ENCODE measurements at regions not wholly inside any gene's neighbourhood (a gene's known extent, or its start where the extent isn't known, plus 50 kb on each side); places are given as distances from the start of the nearest gene placed in this dataset.

GRCh38 chr5:84585218-84585617 lies 200.5 kb upstream of the EDIL3 start:
- no peak overlapping the region for H3K4me3 ChIP-seq (ENCODE audit: insufficient read length, low read depth)
- DNase-seq (ENCODE audit: low read depth, low spot score) = no peak
- no peak overlapping the region for H3K9ac ChIP-seq (ENCODE audit: insufficient read length, low read depth)
- no peaks in the 10 kb centered on the region for H3K4me1 ChIP-seq (ENCODE audit: insufficient read depth, insufficient read length)
- H3K27me3 ChIP-seq (ENCODE audit: insufficient read depth, insufficient read length) = no peaks in the 10 kb centered on the region
- no peak for TF ChIP-seq SUZ12 (IDR thresholded peaks at IDR 0.05; ENCODE audit: extremely low read depth, insufficient read depth, insufficient read length)
- no peak for TF ChIP-seq ZNF274 (IDR thresholded peaks at IDR 0.05; ENCODE audit: low read depth, low read length)
- no peak for TF ChIP-seq YY1 (IDR thresholded peaks at IDR 0.05; ENCODE audit: insufficient read depth, insufficient read length)
- no peaks in the 10 kb centered on the region for H3K36me3 ChIP-seq (ENCODE audit: insufficient read depth, insufficient read length, low read length)
- H3K9me3 ChIP-seq (ENCODE audit: insufficient read depth, low read length) = no peaks in the 10 kb centered on the region

GRCh38 chr5:84578226-84578625 lies 193.5 kb upstream of the EDIL3 start:
- Histone ChIP-seq H3K4me1 (ENCODE audit: insufficient read depth, insufficient read length) (no peaks in the 10 kb centered on the region), H3K27me3 (ENCODE audit: insufficient read depth, insufficient read length) (no peaks in the 10 kb centered on the region), H3K9ac (ENCODE audit: insufficient read length, low read depth) (no peak overlapping the region), H3K9me3 (ENCODE audit: insufficient read depth, low read length) (no peaks in the 10 kb centered on the region), H3K4me3 (ENCODE audit: insufficient read length, low read depth) (no peak overlapping the region), H3K36me3 (ENCODE audit: insufficient read depth, insufficient read length, low read length) (no peaks in the 10 kb centered on the region)
- DNase-seq (ENCODE audit: low read depth, low spot score) = no peak
- no peak for TF ChIP-seq ZNF274 (IDR thresholded peaks at IDR 0.05; ENCODE audit: low read depth, low read length)
- TF ChIP-seq YY1 (IDR thresholded peaks at IDR 0.05; ENCODE audit: insufficient read depth, insufficient read length) = no peak
- no peak for TF ChIP-seq SUZ12 (IDR thresholded peaks at IDR 0.05; ENCODE audit: extremely low read depth, insufficient read depth, insufficient read length)

DNA sequence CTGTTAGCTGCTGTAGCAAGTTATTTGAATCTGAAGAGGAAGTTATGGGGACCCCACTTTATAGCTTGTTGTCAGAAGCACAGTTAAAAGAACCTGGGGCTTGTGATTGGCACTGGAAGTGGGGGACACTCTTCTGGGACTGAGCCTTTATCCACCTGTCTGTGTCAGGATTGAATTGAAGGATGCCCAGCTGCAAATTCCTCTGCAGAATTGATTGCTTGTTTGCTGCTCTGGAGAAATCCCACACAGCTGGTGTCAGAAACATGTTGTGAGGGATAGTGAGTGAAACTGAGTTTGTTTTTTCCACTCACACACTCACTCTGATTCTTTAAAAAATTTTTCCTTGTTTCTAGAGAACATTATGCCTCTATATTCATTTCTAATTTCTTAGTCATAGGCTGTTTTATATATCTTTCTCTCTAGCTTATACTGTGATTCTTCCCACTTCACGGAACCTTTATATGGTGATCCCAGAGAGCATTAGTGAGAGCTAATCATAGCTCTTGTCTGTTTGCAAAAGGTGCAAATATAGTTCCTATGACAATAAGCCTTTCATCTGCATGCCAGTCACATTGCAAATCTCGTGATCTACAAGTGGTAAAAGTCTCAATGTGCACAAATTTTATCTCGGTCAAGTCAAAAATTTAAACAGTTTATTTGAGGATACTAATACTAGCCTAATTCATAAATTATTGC lies 188.5 kb upstream of the EDIL3 start:
- H3K4me1 ChIP-seq (ENCODE audit: insufficient read depth, insufficient read length) = no peaks in the 10 kb centered on the region
- TF ChIP-seq YY1 (IDR thresholded peaks at IDR 0.05; ENCODE audit: insufficient read depth, insufficient read length) (no peak), SUZ12 (IDR thresholded peaks at IDR 0.05; ENCODE audit: extremely low read depth, insufficient read depth, insufficient read length) (no peak), ZNF274 (IDR thresholded peaks at IDR 0.05; ENCODE audit: low read depth, low read length) (no peak)
- no peaks in the 10 kb centered on the region for H3K27me3 ChIP-seq (ENCODE audit: insufficient read depth, insufficient read length)
- no peaks in the 10 kb centered on the region for H3K36me3 ChIP-seq (ENCODE audit: insufficient read depth, insufficient read length, low read length)
- no peaks in the 10 kb centered on the region for H3K9me3 ChIP-seq (ENCODE audit: insufficient read depth, low read length)
- no peak for DNase-seq (ENCODE audit: low read depth, low spot score)
- H3K9ac ChIP-seq (ENCODE audit: insufficient read length, low read depth) = no peak overlapping the region
- H3K4me3 ChIP-seq (ENCODE audit: insufficient read length, low read depth) = no peak overlapping the region

DNA sequence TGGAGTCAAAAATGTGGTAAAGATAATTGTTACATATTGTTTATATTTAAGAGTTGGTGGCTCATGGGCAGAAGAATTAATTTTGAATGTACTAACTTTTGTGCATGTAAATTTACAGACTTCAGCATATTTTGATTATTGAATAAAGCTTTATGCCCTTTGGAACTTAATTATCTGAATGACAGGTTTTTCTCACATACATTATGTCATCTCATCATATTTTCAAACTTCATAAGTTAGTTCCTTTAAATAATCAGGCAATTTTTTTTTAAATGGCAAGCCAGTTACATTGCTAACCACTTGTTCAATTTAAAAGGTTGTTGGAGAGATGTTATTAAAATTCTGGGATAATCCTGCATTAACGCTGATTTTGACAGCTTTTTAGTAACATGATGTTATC lies 184.6 kb upstream of the EDIL3 start:
- no peak overlapping the region for H3K9ac ChIP-seq (ENCODE audit: insufficient read length, low read depth)
- H3K9me3 ChIP-seq (ENCODE audit: insufficient read depth, low read length) = no peaks in the 10 kb centered on the region
- TF ChIP-seq YY1 (IDR thresholded peaks at IDR 0.05; ENCODE audit: insufficient read depth, insufficient read length) = no peak
- H3K4me1 ChIP-seq (ENCODE audit: insufficient read depth, insufficient read length) = no peaks in the 10 kb centered on the region
- H3K4me3 ChIP-seq (ENCODE audit: insufficient read length, low read depth) = no peak overlapping the region
- no peaks in the 10 kb centered on the region for H3K36me3 ChIP-seq (ENCODE audit: insufficient read depth, insufficient read length, low read length)
- DNase-seq (ENCODE audit: low read depth, low spot score) = no peak
- no peaks in the 10 kb centered on the region for H3K27me3 ChIP-seq (ENCODE audit: insufficient read depth, insufficient read length)

GRCh38 chr5:84568171-84568570 lies 183.5 kb upstream of the EDIL3 start:
- no peak for DNase-seq (ENCODE audit: low read depth, low spot score)
- H3K4me3 ChIP-seq (ENCODE audit: insufficient read length, low read depth) = no peak overlapping the region
- no peaks in the 10 kb centered on the region for H3K36me3 ChIP-seq (ENCODE audit: insufficient read depth, insufficient read length, low read length)
- H3K9me3 ChIP-seq (ENCODE audit: insufficient read depth, low read length) = no peaks in the 10 kb centered on the region
- no peaks in the 10 kb centered on the region for H3K4me1 ChIP-seq (ENCODE audit: insufficient read depth, insufficient read length)
- TF ChIP-seq ZNF274 (IDR thresholded peaks at IDR 0.05; ENCODE audit: low read depth, low read length) (no peak), YY1 (IDR thresholded peaks at IDR 0.05; ENCODE audit: insufficient read depth, insufficient read length) (no peak), SUZ12 (IDR thresholded peaks at IDR 0.05; ENCODE audit: extremely low read depth, insufficient read depth, insufficient read length) (no peak)
- no peaks in the 10 kb centered on the region for H3K27me3 ChIP-seq (ENCODE audit: insufficient read depth, insufficient read length)
- no peak overlapping the region for H3K9ac ChIP-seq (ENCODE audit: insufficient read length, low read depth)

DNA sequence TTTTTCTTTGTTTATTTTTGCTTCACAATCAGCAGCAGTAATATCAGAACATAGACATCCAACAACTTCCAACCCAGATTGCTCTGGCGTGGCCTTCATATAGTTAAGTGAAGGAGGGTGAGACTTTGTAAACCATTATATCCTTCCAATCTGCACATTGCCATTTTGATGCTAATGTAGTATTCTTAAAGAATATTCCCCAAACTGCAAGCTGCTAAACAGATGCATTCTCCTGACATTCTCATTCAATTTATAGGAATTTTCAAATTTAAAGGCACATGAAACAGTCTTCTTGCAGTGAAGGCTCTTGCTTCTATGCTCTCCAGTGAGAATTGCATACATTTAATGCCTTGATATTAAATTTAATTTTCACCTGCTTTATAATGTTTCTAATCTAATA lies 181.2 kb upstream of the EDIL3 start:
- Histone ChIP-seq H3K9me3 (ENCODE audit: insufficient read depth, low read length) (no peaks in the 10 kb centered on the region), H3K36me3 (ENCODE audit: insufficient read depth, insufficient read length, low read length) (no peaks in the 10 kb centered on the region), H3K9ac (ENCODE audit: insufficient read length, low read depth) (no peak overlapping the region), H3K4me3 (ENCODE audit: insufficient read length, low read depth) (no peak overlapping the region), H3K4me1 (ENCODE audit: insufficient read depth, insufficient read length) (no peaks in the 10 kb centered on the region), H3K27me3 (ENCODE audit: insufficient read depth, insufficient read length) (no peaks in the 10 kb centered on the region)
- no peak for DNase-seq (ENCODE audit: low read depth, low spot score)
- no peak for TF ChIP-seq YY1 (IDR thresholded peaks at IDR 0.05; ENCODE audit: insufficient read depth, insufficient read length)
- no peak for TF ChIP-seq SUZ12 (IDR thresholded peaks at IDR 0.05; ENCODE audit: extremely low read depth, insufficient read depth, insufficient read length)
- TF ChIP-seq ZNF274 (IDR thresholded peaks at IDR 0.05; ENCODE audit: low read depth, low read length) = no peak

- no peaks in the 10 kb centered on the region for H3K9me3 ChIP-seq (ENCODE audit: insufficient read depth, low read length)
- no peak for DNase-seq (ENCODE audit: low read depth, low spot score)
- no peak for TF ChIP-seq SUZ12 (IDR thresholded peaks at IDR 0.05; ENCODE audit: extremely low read depth, insufficient read depth, insufficient read length)
- TF ChIP-seq ZNF274 (IDR thresholded peaks at IDR 0.05; ENCODE audit: low read depth, low read length) = no peak
- TF ChIP-seq YY1 (IDR thresholded peaks at IDR 0.05; ENCODE audit: insufficient read depth, insufficient read length) = no peak
- no peak overlapping the region for H3K4me3 ChIP-seq (ENCODE audit: insufficient read length, low read depth)
- no peak overlapping the region for H3K9ac ChIP-seq (ENCODE audit: insufficient read length, low read depth)
- H3K36me3 ChIP-seq (ENCODE audit: insufficient read depth, insufficient read length, low read length) = no peaks in the 10 kb centered on the region
- H3K27me3 ChIP-seq (ENCODE audit: insufficient read depth, insufficient read length) = no peaks in the 10 kb centered on the region
- H3K4me1 ChIP-seq (ENCODE audit: insufficient read depth, insufficient read length) = no peaks in the 10 kb centered on the region
These were observed 179.8 kb upstream of the EDIL3 start for GRCh38 chr5:84564321-84565075.
